B cell (primary cell): ENCODE measurements at regions not wholly inside any gene's neighbourhood (a gene's known extent, or its start where the extent isn't known, plus 50 kb on each side); places are given as distances from the start of the nearest gene placed in this dataset.

ENCODE experiments used
- ATAC-seq: fragments of 200-7000 bp; cut with Tn5 transposase; one replicate; pipeline ENCODE4 v1.10.0; 2021; ENCODE audit warnings: low read depth, mild to moderate bottlenecking, moderate number of reproducible peaks, moderate library complexity
- CTCF ChIA-PET: fragments of 350-600 bp; sonication (Branson Sonifier 250); formaldehyde crosslinking; loops from one replicate; lab custom pipeline; 2021; ENCODE audit warnings: antibody characterized with exemption, inconsistent platforms; lab: Charles Lee
- POLR2A ChIA-PET: fragments of 350-600 bp; sonication (Branson Sonifier 250); formaldehyde crosslinking; loops from one replicate; lab custom pipeline; 2021; ENCODE audit warnings: antibody characterized with exemption; lab: Charles Lee
- DNase-seq: peaks from one replicate; pipeline ENCODE4 v3.0.0; 2013
- H2AFZ ChIP-seq: 2 replicates; pipeline ENCODE4 v1.6.1; 2012; ENCODE audit warnings: mild to moderate bottlenecking, low read depth, low read length; ENCODE audit not compliant: insufficient read depth, poor library complexity, severe bottlenecking
- H3K27ac ChIP-seq, 2 donors: 1 replicate in 1 of 2; 2 replicates in 1 of 2; pipeline ENCODE4 v1.5.1; 2012 to 2013; ENCODE audit warnings: low read length in 2 of 2, mild to moderate bottlenecking in 2 of 2, moderate library complexity in 1 of 2
- H3K27me3 ChIP-seq, 4 experiments: fragments of 200-600 bp in 1 of 4; sonication (generic) in 1 of 4; replicated peaks in 1 of 4; 1 replicate in 2 of 4; 2 replicates in 2 of 4; pipeline versions ENCODE4 v1.6.1 to v1.7.0; 2013 to 2016; ENCODE audit warnings: low read length in 3 of 4, mild to moderate bottlenecking in 2 of 4, mixed read lengths in 1 of 4, moderate library complexity in 1 of 4; ENCODE audit not compliant: insufficient read depth in 4 of 4, control insufficient read depth in 3 of 4; ENCODE audit errors: control extremely low read depth in 1 of 4
- H3K36me3 ChIP-seq, 2 experiments: replicated peaks in 1 of 2; 1 replicate in 1 of 2; 2 replicates in 1 of 2; pipeline versions ENCODE4 v1.6.1 to v1.7.1; 2013; ENCODE audit warnings: low read length in 1 of 2; ENCODE audit not compliant: insufficient read depth in 2 of 2, control insufficient read depth in 1 of 2; ENCODE audit errors: control extremely low read depth in 1 of 2, extremely low read depth in 1 of 2
- H3K4me1 ChIP-seq, 2 donors: fragments of 200-600 bp in 1 of 2; sonication (generic) in 1 of 2; 1 replicate in 1 of 2; 2 replicates in 1 of 2; pipeline versions ENCODE4 v1.5.1 to v1.6.1; 2013 to 2017; ENCODE audit warnings: low read length in 2 of 2; ENCODE audit not compliant: control insufficient read depth in 2 of 2, insufficient read depth in 2 of 2
- H3K4me2 ChIP-seq: replicated peaks from 2 replicates; pipeline ENCODE3; 2012; ENCODE audit warnings: mild to moderate bottlenecking, low read depth, low read length; ENCODE audit not compliant: poor library complexity, severe bottlenecking
- H3K4me3 ChIP-seq, 5 experiments: fragments of 200-600 bp in 1 of 5; sonication (generic) in 1 of 5; 1 replicate in 3 of 5; 2 replicates in 2 of 5; pipeline versions ENCODE4 v1.5.1 to v1.7.0; 2011 to 2016; ENCODE audit warnings: low read length in 4 of 5, mild to moderate bottlenecking in 4 of 5, low read depth in 2 of 5, control low read depth in 1 of 5, moderate library complexity in 1 of 5; ENCODE audit not compliant: insufficient read depth in 1 of 5; ENCODE audit errors: control extremely low read depth in 1 of 5, extremely low read depth in 1 of 5
- H3K79me2 ChIP-seq: fragments of 200-600 bp; sonication (generic); one replicate; pipeline ENCODE4 v1.6.0; 2016; ENCODE audit warnings: low read length; ENCODE audit not compliant: control insufficient read depth, insufficient read depth
- H3K9ac ChIP-seq: fragments of 200-600 bp; sonication (generic); 2 replicates; pipeline ENCODE4 v1.6.1; 2017; ENCODE audit warnings: mild to moderate bottlenecking, low read length, moderate library complexity
- H3K9me3 ChIP-seq, 3 donors: one replicate each; pipeline versions ENCODE4 v1.6.1 to v1.7.1; 2013; ENCODE audit warnings: low read length in 2 of 3; ENCODE audit not compliant: control insufficient read depth in 2 of 3, insufficient read depth in 1 of 3; ENCODE audit errors: control extremely low read depth in 1 of 3
- H4K20me1 ChIP-seq: 2 replicates; pipeline ENCODE4 v1.6.0; 2012; ENCODE audit warnings: mild to moderate bottlenecking, low read length; ENCODE audit not compliant: insufficient read depth, control insufficient read depth, poor library complexity, severe bottlenecking
- H3K27ac Mint-ChIP-seq: one replicate; pipeline ENCODE4 v1.8.0; 2021; ENCODE audit warnings: mixed read lengths
- H3K27me3 Mint-ChIP-seq: one replicate; pipeline ENCODE4 v1.8.0; 2021; ENCODE audit warnings: mixed read lengths
- H3K4me1 Mint-ChIP-seq: one replicate; pipeline ENCODE4 v1.8.0; 2021; ENCODE audit warnings: mixed read lengths
- H3K4me3 Mint-ChIP-seq: one replicate; pipeline ENCODE4 v1.8.0; 2021; ENCODE audit warnings: mixed read lengths
- H3K9me3 Mint-ChIP-seq: one replicate; pipeline ENCODE4 v1.8.0; 2022; ENCODE audit warnings: mixed read lengths; ENCODE audit not compliant: insufficient read depth
- EZH2 ChIP-seq: IDR thresholded peaks from 2 replicates; pipeline ENCODE4 v1.6.1; 2012; ENCODE audit warnings: borderline replicate concordance, low read depth, mild to moderate bottlenecking, moderate library complexity, low read length; ENCODE audit not compliant: insufficient read depth, poor library complexity, severe bottlenecking
- WGBS: methylation state at CpG from one replicate; pipeline ENCODE4 v1.1.5; 2013; ENCODE audit warnings: missing lambda C conversion rate; ENCODE audit not compliant: insufficient coverage; 5-methylcytosine and 5-hydroxymethylcytosine counted together
- intact Hi-C: fragments of 100-400 bp; cut with micrococcal nuclease; formaldehyde crosslinking; loops from one replicate; pipeline ENCODE4 v1.10.0; 2022
- TF ChIP-seq, protein P1 (sequence below): fragments of 200-600 bp; IDR thresholded peaks from one replicate; pipeline ENCODE4 v1.8.0; 2022; ENCODE audit warnings: antibody characterized with exemption, mild to moderate bottlenecking

DNA sequence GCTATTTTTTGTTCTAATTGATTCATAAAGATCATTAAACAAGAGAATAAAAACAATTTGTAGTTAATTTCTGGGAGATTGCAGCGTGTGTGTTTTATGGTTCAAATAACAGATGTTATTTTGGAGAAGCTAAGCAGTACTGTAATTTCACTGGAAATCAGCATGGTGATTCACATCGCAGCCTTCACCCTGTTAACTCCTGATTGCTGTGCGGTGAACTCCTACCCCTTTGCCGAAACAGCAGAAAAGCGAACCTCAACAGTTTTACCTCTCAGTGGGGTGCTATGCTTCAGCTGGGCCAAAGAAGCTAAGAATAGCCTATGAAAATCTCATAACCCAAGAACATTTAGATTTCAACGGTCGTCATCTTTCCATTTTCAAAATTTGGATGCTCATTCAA lies 441.5 kb upstream of the RARB start:
- no peaks in the 10 kb centered on the region for H3K27me3 Mint-ChIP-seq
- Histone ChIP-seq H3K9ac (no peak overlapping the region), H3K4me3 (no peak overlapping the region), H3K27ac (no peak overlapping the region), H3K27me3 (no peaks in the 10 kb centered on the region), H4K20me1 (no peaks in the 10 kb centered on the region), H3K4me2 (no peak overlapping the region), H3K4me1 (no peaks in the 10 kb centered on the region), H3K9me3 (no peaks in the 10 kb centered on the region), H2AFZ (no peak overlapping the region), H3K36me3 (no peaks in the 10 kb centered on the region), H3K79me2 (no peaks in the 10 kb centered on the region)
- DNase-seq (no peak), ATAC-seq (no peak)
- TF ChIP-seq, protein P1, sequence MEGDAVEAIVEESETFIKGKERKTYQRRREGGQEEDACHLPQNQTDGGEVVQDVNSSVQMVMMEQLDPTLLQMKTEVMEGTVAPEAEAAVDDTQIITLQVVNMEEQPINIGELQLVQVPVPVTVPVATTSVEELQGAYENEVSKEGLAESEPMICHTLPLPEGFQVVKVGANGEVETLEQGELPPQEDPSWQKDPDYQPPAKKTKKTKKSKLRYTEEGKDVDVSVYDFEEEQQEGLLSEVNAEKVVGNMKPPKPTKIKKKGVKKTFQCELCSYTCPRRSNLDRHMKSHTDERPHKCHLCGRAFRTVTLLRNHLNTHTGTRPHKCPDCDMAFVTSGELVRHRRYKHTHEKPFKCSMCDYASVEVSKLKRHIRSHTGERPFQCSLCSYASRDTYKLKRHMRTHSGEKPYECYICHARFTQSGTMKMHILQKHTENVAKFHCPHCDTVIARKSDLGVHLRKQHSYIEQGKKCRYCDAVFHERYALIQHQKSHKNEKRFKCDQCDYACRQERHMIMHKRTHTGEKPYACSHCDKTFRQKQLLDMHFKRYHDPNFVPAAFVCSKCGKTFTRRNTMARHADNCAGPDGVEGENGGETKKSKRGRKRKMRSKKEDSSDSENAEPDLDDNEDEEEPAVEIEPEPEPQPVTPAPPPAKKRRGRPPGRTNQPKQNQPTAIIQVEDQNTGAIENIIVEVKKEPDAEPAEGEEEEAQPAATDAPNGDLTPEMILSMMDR, result no peak
- TF ChIP-seq EZH2, result no peak
- ChIA-PET CTCF (no interaction called here), POLR2A (no interaction called here)
- WGBS, result 95% methylated on average over 4 of the region's 7 CpGs
- H3K4me3 Mint-ChIP-seq, result no peak overlapping the region
- no peaks in the 10 kb centered on the region for H3K9me3 Mint-ChIP-seq
- no peaks in the 10 kb centered on the region for H3K4me1 Mint-ChIP-seq
- no peak overlapping the region for H3K27ac Mint-ChIP-seq
- intact Hi-C loops, result no loop called here

DNA sequence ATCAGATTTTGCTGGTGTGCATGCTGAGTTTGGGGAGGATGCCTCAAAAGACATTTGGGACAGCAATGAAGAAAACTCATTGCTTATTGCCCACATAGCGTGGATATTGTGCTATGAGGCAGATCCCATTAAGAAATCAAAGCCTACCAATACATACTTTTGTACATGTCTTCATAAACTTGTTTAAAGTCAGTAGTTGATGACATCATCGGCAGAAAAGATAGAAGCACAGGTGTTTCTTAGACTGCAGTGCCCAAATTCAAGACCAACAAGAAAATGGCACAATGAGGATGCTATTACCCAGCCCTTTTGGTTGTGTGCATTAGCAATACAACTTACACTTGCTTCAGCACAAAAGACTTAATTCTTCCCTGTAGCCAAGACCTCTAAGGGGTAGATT lies 428.7 kb upstream of the RARB start:
- WGBS, result 100% methylated on average over 1 of the region's 2 CpGs
- H3K4me3 ChIP-seq, result no peak overlapping the region
- H3K4me1 ChIP-seq, result no peaks in the 10 kb centered on the region
- Mint-ChIP-seq H3K4me1 (no peaks in the 10 kb centered on the region), H3K27me3 (no peaks in the 10 kb centered on the region), H3K27ac (no peak overlapping the region), H3K4me3 (no peak overlapping the region), H3K9me3 (peaks cover 5% of the 10 kb centered on the region)
- no peak for DNase-seq
- no peak overlapping the region for H3K9ac ChIP-seq
- POLR2A ChIA-PET, result no interaction called here
- no peak overlapping the region for H2AFZ ChIP-seq
- no peaks in the 10 kb centered on the region for H4K20me1 ChIP-seq
- TF ChIP-seq EZH2, result no peak
- TF ChIP-seq, protein P1, result no peak
- H3K79me2 ChIP-seq, result no peaks in the 10 kb centered on the region
- ATAC-seq, result no peak
- H3K4me2 ChIP-seq, result no peak overlapping the region
- no peaks in the 10 kb centered on the region for H3K9me3 ChIP-seq
- H3K36me3 ChIP-seq, result no peaks in the 10 kb centered on the region
- no peak overlapping the region for H3K27ac ChIP-seq
- no peaks in the 10 kb centered on the region for H3K27me3 ChIP-seq
- CTCF ChIA-PET, result no interaction called here
- intact Hi-C loops, result no loop called here
